CD4-positive, alpha-beta T cell (primary cell): ENCODE measurements at regions not wholly inside any gene's neighbourhood (a gene's known extent, or its start where the extent isn't known, plus 50 kb on each side); places are given as distances from the start of the nearest gene placed in this dataset.
"Not testable (repeated sequence)": the region's sequence is repeated elsewhere in the genome, so short reads cannot be mapped to it uniquely, and the experiment has no call there.

Experiments used
- ATAC-seq: fragments of 200-7000 bp; cut with Tn5 transposase; one replicate; pipeline ENCODE4 v1.10.0; 2022; ENCODE audit warnings: mild to moderate bottlenecking; ENCODE audit not compliant: poor library complexity
- CTCF ChIA-PET: fragments of 350-600 bp; sonication (Branson Sonifier 250); formaldehyde crosslinking; loops from one replicate; lab custom pipeline; 2021; ENCODE audit warnings: antibody characterized with exemption, inconsistent platforms; lab: Charles Lee
- POLR2A ChIA-PET: fragments of 350-600 bp; sonication (Branson Sonifier 250); formaldehyde crosslinking; loops from one replicate; lab custom pipeline; 2021; ENCODE audit warnings: antibody characterized with exemption, inconsistent platforms; lab: Charles Lee
- DNase-seq, 14 experiments: peaks; one replicate each; pipeline ENCODE4 v3.0.0-alpha.2; 2013 to 2020; ENCODE audit warnings: mixed read lengths in 2 of 14
- H3K27ac ChIP-seq, 2 donors: one replicate each; pipeline versions ENCODE4 v1.5.1 to v1.7.0; 2013; ENCODE audit warnings: low read length in 2 of 2, low read depth in 1 of 2, mild to moderate bottlenecking in 1 of 2
- H3K27me3 ChIP-seq, 2 experiments: 1 replicate in 1 of 2; 2 replicates in 1 of 2; pipeline versions ENCODE4 v1.6.1 to v1.7.0; 2013; ENCODE audit warnings: low read length in 2 of 2, control low read depth in 1 of 2, mild to moderate bottlenecking in 1 of 2, moderate library complexity in 1 of 2; ENCODE audit not compliant: insufficient read depth in 2 of 2, control insufficient read depth in 1 of 2
- H3K36me3 ChIP-seq: one replicate; pipeline ENCODE4 v1.6.1; 2013; ENCODE audit warnings: low read length, control low read depth; ENCODE audit not compliant: insufficient read depth
- H3K4me1 ChIP-seq: one replicate; pipeline ENCODE4 v1.6.1; 2013; ENCODE audit warnings: low read length, control low read depth; ENCODE audit not compliant: insufficient read depth
- H3K4me3 ChIP-seq: one replicate; pipeline ENCODE4 v1.5.1; 2013; ENCODE audit warnings: mild to moderate bottlenecking, low read length, moderate library complexity
- H3K9me3 ChIP-seq, 2 experiments: 1 replicate in 1 of 2; 2 replicates in 1 of 2; pipeline versions ENCODE4 v1.6.1 to v1.7.0; 2013; ENCODE audit warnings: low read length in 2 of 2, mild to moderate bottlenecking in 2 of 2, control low read depth in 1 of 2, moderate library complexity in 1 of 2; ENCODE audit not compliant: control insufficient read depth in 1 of 2, insufficient read depth in 1 of 2
- H3K27ac Mint-ChIP-seq: one replicate; pipeline ENCODE4 v1.8.0; 2020; ENCODE audit warnings: mixed read lengths
- H3K27me3 Mint-ChIP-seq: one replicate; pipeline ENCODE4 v1.8.0; 2021; ENCODE audit warnings: mixed read lengths
- H3K36me3 Mint-ChIP-seq: one replicate; pipeline ENCODE4 v1.8.0; 2021; ENCODE audit warnings: low read depth, mixed read lengths
- H3K4me1 Mint-ChIP-seq: one replicate; pipeline ENCODE4 v1.8.0; 2021; ENCODE audit warnings: low read depth, mixed read lengths
- H3K4me3 Mint-ChIP-seq: one replicate; pipeline ENCODE4 v1.8.0; 2020; ENCODE audit warnings: mild to moderate bottlenecking, mixed read lengths
- H3K9me3 Mint-ChIP-seq: one replicate; pipeline ENCODE4 v1.8.0; 2020; ENCODE audit warnings: mixed read lengths
- intact Hi-C, 2 experiments: fragments of 100-400 bp; cut with DNase I in 1 of 2; cut with micrococcal nuclease in 1 of 2; formaldehyde crosslinking; loops; one replicate each; pipeline versions ENCODE4 v1.15.1 to v1.9.0; 2023 to 2025; cut with DNase I, micrococcal nuclease
- TF ChIP-seq, protein P1 (sequence below): fragments of 200-600 bp; IDR thresholded peaks from one replicate; pipeline ENCODE4 v1.8.0; 2022; ENCODE audit warnings: antibody characterized with exemption, mild to moderate bottlenecking

DNA sequence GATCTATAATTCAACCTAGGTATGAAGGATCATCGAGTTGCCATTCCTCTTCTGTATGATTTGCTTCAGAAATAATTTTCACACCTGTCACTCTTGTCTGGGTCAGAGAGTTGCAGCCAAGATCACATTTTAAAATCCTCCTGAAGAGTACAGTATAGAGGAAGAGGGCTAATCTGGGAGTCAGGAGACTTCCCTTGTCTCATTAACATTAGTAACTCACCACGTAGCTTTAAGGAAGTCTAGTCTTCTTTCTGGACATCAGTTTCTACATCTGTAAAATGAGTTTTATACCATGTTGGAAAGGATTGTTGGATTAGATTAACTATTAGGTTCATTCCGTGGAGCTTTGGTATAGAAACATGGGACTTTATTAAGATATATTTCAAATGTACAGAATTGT, 109.4 kb downstream of the TDRD15 start:
- H3K27me3 Mint-ChIP-seq = no peaks in the 10 kb centered on the region
- TF ChIP-seq, protein P1, sequence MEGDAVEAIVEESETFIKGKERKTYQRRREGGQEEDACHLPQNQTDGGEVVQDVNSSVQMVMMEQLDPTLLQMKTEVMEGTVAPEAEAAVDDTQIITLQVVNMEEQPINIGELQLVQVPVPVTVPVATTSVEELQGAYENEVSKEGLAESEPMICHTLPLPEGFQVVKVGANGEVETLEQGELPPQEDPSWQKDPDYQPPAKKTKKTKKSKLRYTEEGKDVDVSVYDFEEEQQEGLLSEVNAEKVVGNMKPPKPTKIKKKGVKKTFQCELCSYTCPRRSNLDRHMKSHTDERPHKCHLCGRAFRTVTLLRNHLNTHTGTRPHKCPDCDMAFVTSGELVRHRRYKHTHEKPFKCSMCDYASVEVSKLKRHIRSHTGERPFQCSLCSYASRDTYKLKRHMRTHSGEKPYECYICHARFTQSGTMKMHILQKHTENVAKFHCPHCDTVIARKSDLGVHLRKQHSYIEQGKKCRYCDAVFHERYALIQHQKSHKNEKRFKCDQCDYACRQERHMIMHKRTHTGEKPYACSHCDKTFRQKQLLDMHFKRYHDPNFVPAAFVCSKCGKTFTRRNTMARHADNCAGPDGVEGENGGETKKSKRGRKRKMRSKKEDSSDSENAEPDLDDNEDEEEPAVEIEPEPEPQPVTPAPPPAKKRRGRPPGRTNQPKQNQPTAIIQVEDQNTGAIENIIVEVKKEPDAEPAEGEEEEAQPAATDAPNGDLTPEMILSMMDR = no peak
- Histone ChIP-seq H3K27ac (no peak overlapping the region), H3K27me3 (no peaks in the 10 kb centered on the region), H3K4me1 (no peaks in the 10 kb centered on the region), H3K4me3 (no peak overlapping the region), H3K36me3 (no peaks in the 10 kb centered on the region), H3K9me3 (no peaks in the 10 kb centered on the region)
- ATAC-seq = no peak
- H3K36me3 Mint-ChIP-seq = no peaks in the 10 kb centered on the region
- H3K4me1 Mint-ChIP-seq = no peaks in the 10 kb centered on the region
- intact Hi-C loops = no loop called here
- no peak overlapping the region for H3K27ac Mint-ChIP-seq
- no peak overlapping the region for H3K4me3 Mint-ChIP-seq
- CTCF ChIA-PET = no interaction called here
- DNase-seq = no peak
- POLR2A ChIA-PET = no interaction called here
- H3K9me3 Mint-ChIP-seq = no peaks in the 10 kb centered on the region

DNA sequence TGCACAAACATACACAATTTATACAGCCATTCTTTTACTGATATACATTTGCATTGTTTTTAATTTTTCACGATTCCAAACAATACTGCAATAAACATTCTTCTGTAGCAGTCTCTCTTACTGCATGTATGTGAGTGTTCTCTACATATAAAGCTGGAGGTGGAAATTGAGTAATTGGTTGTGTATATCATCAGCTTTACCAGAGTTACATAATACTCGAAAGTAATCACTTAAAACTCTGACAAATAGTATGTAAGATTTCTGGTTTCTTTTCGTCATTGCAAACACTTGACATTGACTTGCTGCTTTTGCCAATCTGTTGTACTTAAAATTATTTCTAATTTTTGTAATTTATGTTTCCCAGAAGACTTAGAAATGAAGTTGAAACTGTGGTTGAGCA, 110.2 kb downstream of the TDRD15 start:
- H3K9me3 Mint-ChIP-seq = no peaks in the 10 kb centered on the region
- Histone ChIP-seq H3K4me1 (no peaks in the 10 kb centered on the region), H3K36me3 (no peaks in the 10 kb centered on the region), H3K27me3 (no peaks in the 10 kb centered on the region), H3K27ac (no peak overlapping the region), H3K4me3 (no peak overlapping the region), H3K9me3 (no peaks in the 10 kb centered on the region)
- no peak overlapping the region for H3K4me3 Mint-ChIP-seq
- no peaks in the 10 kb centered on the region for H3K27me3 Mint-ChIP-seq
- H3K4me1 Mint-ChIP-seq = no peaks in the 10 kb centered on the region
- TF ChIP-seq, protein P1 = no peak
- POLR2A ChIA-PET = no interaction called here
- intact Hi-C loops = no loop called here
- DNase-seq (no peak), ATAC-seq (no peak)
- H3K36me3 Mint-ChIP-seq = no peaks in the 10 kb centered on the region
- no peak overlapping the region for H3K27ac Mint-ChIP-seq
- CTCF ChIA-PET = no interaction called here

DNA sequence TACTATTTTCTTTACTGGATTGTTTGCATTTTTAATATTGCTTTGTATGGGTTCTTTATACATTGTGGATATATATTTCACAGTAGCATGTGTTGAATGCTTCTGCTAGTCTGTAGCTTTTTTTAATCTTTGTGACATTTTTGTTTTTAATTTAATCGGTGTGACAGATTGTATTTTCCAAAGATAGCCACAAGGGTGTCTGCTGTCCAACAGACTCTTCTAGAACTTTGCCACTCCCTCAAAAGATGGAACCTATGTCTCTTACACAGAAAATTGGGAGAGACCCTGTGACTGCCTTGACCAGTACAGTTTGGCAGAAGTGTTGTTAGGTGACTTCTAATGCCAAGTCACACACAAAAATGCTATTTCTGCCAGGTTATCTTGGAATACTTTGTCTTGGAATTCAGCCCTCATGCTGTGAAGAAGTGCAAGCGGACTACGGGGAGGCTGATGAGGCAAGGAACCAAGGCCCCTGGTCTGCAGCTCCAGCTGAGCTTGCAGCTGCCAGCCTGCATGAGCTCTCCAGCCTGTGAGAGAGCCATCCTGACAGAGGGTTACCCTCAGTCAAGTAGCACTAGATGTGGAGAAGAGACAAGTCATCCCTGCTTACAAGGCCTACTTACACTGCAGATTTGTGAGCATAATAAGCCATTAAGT, 110.8 kb downstream of the TDRD15 start:
- Histone ChIP-seq H3K27me3 (no peaks in the 10 kb centered on the region), H3K4me1 (no peaks in the 10 kb centered on the region), H3K4me3 (no peak overlapping the region), H3K36me3 (no peaks in the 10 kb centered on the region), H3K9me3 (no peaks in the 10 kb centered on the region), H3K27ac (no peak overlapping the region)
- H3K4me3 Mint-ChIP-seq = no peak overlapping the region
- H3K36me3 Mint-ChIP-seq = no peaks in the 10 kb centered on the region
- intact Hi-C loops = no loop called here
- H3K27ac Mint-ChIP-seq = no peak overlapping the region
- no peaks in the 10 kb centered on the region for H3K4me1 Mint-ChIP-seq
- ChIA-PET POLR2A (no interaction called here), CTCF (no interaction called here)
- DNase-seq (no peak), ATAC-seq (no peak)
- H3K9me3 Mint-ChIP-seq = no peaks in the 10 kb centered on the region
- no peaks in the 10 kb centered on the region for H3K27me3 Mint-ChIP-seq
- TF ChIP-seq, protein P1 = no peak

DNA sequence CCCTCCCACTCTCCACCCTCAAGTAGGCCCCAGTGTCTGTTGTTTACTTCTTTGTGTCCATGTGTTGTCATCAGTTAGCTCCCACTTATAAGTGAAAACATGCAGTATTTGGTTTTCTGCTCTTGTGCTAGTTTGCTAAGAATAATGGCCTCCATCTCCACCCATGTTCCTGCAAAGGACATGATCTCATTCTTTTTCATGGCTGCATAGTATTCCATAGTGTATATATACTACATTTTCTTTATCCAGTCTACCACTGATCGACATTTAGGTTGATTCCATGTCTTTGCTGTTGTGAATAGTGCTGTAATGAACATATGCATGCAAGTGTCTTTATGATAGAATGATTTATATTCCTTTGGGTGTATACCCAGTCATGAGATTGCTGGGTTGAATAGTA, 116.0 kb downstream of the TDRD15 start:
- H3K4me3 ChIP-seq, H3K4me1 Mint-ChIP-seq, H3K36me3 ChIP-seq, H3K36me3 Mint-ChIP-seq, H3K9me3 ChIP-seq, CTCF ChIA-PET, POLR2A ChIA-PET, H3K27ac Mint-ChIP-seq, H3K27me3 Mint-ChIP-seq, H3K9me3 Mint-ChIP-seq, DNase-seq, H3K4me1 ChIP-seq, H3K27me3 ChIP-seq, H3K4me3 Mint-ChIP-seq, ATAC-seq, intact Hi-C loops, H3K27ac ChIP-seq: not testable (repeated sequence)
